Panc1 (cell line): ENCODE measurements at regions not wholly inside any gene's neighbourhood (a gene's known extent, or its start where the extent isn't known, plus 50 kb on each side); places are given as distances from the start of the nearest gene placed in this dataset.

ENCODE experiments used
- ATAC-seq: fragments of 200-7000 bp; cut with Tn5 transposase; 2 replicates; pipeline ENCODE4 v1.9.1; 2020; ENCODE audit warnings: mild to moderate bottlenecking, moderate library complexity
- BruUV-seq: library from RNA; stranded (reverse); fragments of 400-500 nt; replicated peaks from 2 replicates; lab custom pipeline; 2021; lab: Mats Ljungman, UMichigan
- CTCF ChIA-PET: fragments of 300-600 bp; sonication (Branson Sonifier 250); formaldehyde crosslinking; loops from one replicate; lab custom pipeline; 2022; ENCODE audit warnings: antibody characterized with exemption; lab: Charles Lee
- POLR2A ChIA-PET: fragments of 300-600 bp; sonication (Branson Sonifier 250); formaldehyde crosslinking; loops from one replicate; lab custom pipeline; 2022; ENCODE audit warnings: antibody characterized with exemption; lab: Charles Lee
- DNase-seq: peaks from one replicate; pipeline ENCODE4 v3.0.0-alpha.2; 2010; ENCODE audit warnings: low read depth, low spot score
- H3K27ac ChIP-seq: 2 replicates; pipeline ENCODE4 v1.5.1; 2011; ENCODE audit warnings: mild to moderate bottlenecking, low read length, inconsistent platforms
- H3K27me3 ChIP-seq: fragments of 200-500 bp; sonication (Bioruptor generic); 2 replicates; pipeline ENCODE4 v1.6.0; 2014; ENCODE audit warnings: low read length, inconsistent platforms; ENCODE audit not compliant: control insufficient read depth, insufficient read depth
- H3K36me3 ChIP-seq: fragments of 200-500 bp; sonication (Bioruptor generic); 2 replicates; pipeline ENCODE4 v1.5.1; 2014; ENCODE audit warnings: inconsistent platforms, mild to moderate bottlenecking, low read length, moderate library complexity; ENCODE audit not compliant: control insufficient read depth, insufficient read depth
- H3K4me1 ChIP-seq: 2 replicates; pipeline ENCODE4 v1.5.1; 2011; ENCODE audit warnings: inconsistent platforms, mild to moderate bottlenecking, low read length, moderate library complexity; ENCODE audit not compliant: control insufficient read depth, insufficient read depth
- H3K4me3 ChIP-seq, 2 experiments: 2 replicates each; pipeline ENCODE4 v1.5.1; 2011 to 2012; ENCODE audit warnings: low read depth in 2 of 2, low read length in 2 of 2, mild to moderate bottlenecking in 2 of 2, inconsistent platforms in 1 of 2, moderate library complexity in 1 of 2
- H3K9me3 ChIP-seq: fragments of 200-500 bp; sonication (Bioruptor generic); 2 replicates; pipeline ENCODE4 v1.5.1; 2014; ENCODE audit warnings: low read depth, mild to moderate bottlenecking, inconsistent platforms, low read length, moderate library complexity; ENCODE audit not compliant: control insufficient read depth, insufficient read depth
- CTCF ChIP-seq: fragments of 450-650 bp; IDR thresholded peaks from 2 replicates; pipeline ENCODE4 v1.5.1; 2017; ENCODE audit warnings: mild to moderate bottlenecking
- POLR2AphosphoS5 ChIP-seq: IDR thresholded peaks from 2 replicates; pipeline ENCODE4 v1.6.1; 2012; ENCODE audit warnings: mild to moderate bottlenecking, low read depth, low read length, moderate library complexity
- REST ChIP-seq, 2 experiments: IDR thresholded peaks; 2 replicates each; pipeline ENCODE4 v1.6.1; 2011 to 2012; ENCODE audit warnings: low read depth in 2 of 2, control low read depth in 1 of 2, low read length in 1 of 2, mild to moderate bottlenecking in 1 of 2, moderate library complexity in 1 of 2; ENCODE audit not compliant: insufficient read depth in 1 of 2
- SIN3A ChIP-seq: IDR thresholded peaks from 2 replicates; pipeline ENCODE4 v1.6.1; 2012; ENCODE audit warnings: low read depth, mild to moderate bottlenecking, low read length, moderate library complexity, borderline replicate concordance; ENCODE audit not compliant: insufficient read depth
- TCF7L2 ChIP-seq: IDR thresholded peaks from 2 replicates; pipeline ENCODE4 v1.6.1; 2011; ENCODE audit warnings: mild to moderate bottlenecking, low read depth, low read length, inconsistent platforms
- in situ Hi-C: cut with HindIII; loops from 2 replicates; pipeline ENCODE4 v1.10.0; 2016; ENCODE audit warnings: low sequenced_read_pairs, low pct_unique_long_range_greater_than_20kb
- intact Hi-C: fragments of 100-400 bp; cut with micrococcal nuclease; formaldehyde crosslinking; loops from one replicate; pipeline ENCODE4 v1.10.0; 2022; ENCODE audit not compliant: unreplicated experiment

- H3K27ac ChIP-seq = no peak overlapping the region
- ATAC-seq (no peak), DNase-seq (no peak)
- H3K9me3 ChIP-seq = no peaks in the 10 kb centered on the region
- TF ChIP-seq POLR2AphosphoS5 (no peak), TCF7L2 (no peak), CTCF (no peak), SIN3A (no peak), REST (IDR thresholded peaks at IDR 0.05; ENCODE audit: insufficient read depth in 1 of 2, low read depth in 2 of 2, low read length in 1 of 2) (no peak)
- CTCF ChIA-PET = no interaction called here
- H3K4me3 ChIP-seq = no peak overlapping the region
- intact Hi-C loops (no loop called here), in situ Hi-C loops (no loop called here)
- H3K4me1 ChIP-seq = no peaks in the 10 kb centered on the region
- H3K27me3 ChIP-seq = no peaks in the 10 kb centered on the region
- POLR2A ChIA-PET = no interaction called here
- no peaks in the 10 kb centered on the region for H3K36me3 ChIP-seq
- BruUV-seq = no TSS peak
Measured at GRCh38 chr12:126036348-126036747, 971.1 kb downstream of the AACS start.

- ATAC-seq (no peak), DNase-seq (no peak)
- TF ChIP-seq POLR2AphosphoS5 (no peak), CTCF (no peak), REST (IDR thresholded peaks at IDR 0.05; ENCODE audit: insufficient read depth in 1 of 2, low read depth in 2 of 2, low read length in 1 of 2) (no peak), TCF7L2 (no peak), SIN3A (no peak)
- Histone ChIP-seq H3K4me3 (no peak overlapping the region), H3K27me3 (no peaks in the 10 kb centered on the region), H3K27ac (no peak overlapping the region), H3K36me3 (no peaks in the 10 kb centered on the region), H3K4me1 (no peaks in the 10 kb centered on the region), H3K9me3 (no peaks in the 10 kb centered on the region)
- CTCF ChIA-PET = no interaction called here
- in situ Hi-C loops = no loop called here
- intact Hi-C loops = no loop called here
- POLR2A ChIA-PET = no interaction called here
- BruUV-seq = no TSS peak
Measured at GRCh38 chr12:126038434-126038833, 973.2 kb downstream of the AACS start.
